HG03521 (cell line): ENCODE measurements at regions not wholly inside any gene's neighbourhood (a gene's known extent, or its start where the extent isn't known, plus 50 kb on each side); places are given as distances from the start of the nearest gene placed in this dataset.

Source experiments
- ATAC-seq: cut with Tn5 transposase; IDR thresholded peaks from one replicate; pipeline ENCODE4 v1.9.1; 2021; ENCODE audit warnings: mild to moderate bottlenecking, moderate library complexity; ENCODE audit not compliant: unreplicated experiment

DNA sequence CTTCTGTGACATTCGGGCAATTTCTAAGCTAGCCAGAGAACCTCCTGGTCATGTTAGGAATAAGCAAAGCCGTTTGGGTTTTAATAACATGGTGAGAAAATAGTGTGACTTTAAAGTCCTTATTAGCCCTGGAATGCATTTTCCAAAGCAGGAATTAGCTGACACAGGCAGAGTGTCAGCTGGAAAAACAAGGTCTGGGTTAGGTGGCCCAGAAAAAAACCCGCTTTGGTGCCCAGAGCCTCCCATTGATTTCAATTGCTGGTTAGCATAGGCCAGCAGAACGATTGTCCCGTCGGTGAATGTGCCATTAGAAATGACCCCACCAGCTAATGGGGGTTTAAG, 62.1 kb upstream of the CPEB4 start:
- no peak for ATAC-seq

DNA sequence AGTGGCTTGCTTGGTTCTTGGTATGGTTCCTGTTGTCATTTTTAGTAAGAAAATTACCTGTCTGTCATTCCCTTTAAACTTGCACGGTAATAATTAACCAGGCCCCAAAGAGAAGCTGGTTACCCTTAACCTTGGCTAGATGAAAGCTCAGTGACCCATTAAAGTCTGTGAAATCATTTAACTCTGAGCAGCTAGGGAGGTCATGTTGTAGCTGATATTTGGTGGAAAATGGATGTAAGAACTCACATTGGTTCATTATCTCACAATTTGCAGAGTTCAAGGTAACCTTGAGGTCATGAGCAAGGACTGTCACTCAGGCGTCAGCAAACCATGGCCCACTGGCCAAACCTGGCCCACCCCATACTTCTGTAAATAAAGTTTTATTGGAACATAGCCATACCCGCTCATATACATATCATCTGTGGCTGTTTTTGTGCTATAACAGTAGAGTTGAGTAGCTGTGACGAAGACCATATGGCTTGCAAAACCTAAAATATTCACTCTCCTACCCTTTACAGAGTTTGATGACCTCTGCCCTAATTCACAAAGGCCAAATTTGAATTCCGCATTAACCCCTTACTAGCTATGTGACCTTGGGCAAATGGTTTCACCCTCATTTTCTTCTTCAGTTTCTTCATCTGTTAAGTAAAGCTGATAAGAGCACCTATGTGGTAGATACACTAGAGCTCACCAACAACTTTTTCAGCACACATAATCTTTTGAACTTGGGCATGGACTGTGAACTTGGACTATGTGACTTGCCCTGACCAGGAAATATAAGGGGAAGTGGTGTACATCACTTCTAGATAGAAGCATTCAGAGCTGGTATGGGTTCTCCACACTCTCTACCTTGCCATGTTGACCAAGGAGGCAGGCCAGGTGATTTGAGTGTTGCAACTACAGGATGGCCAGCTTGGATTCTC, 61.5 kb upstream of the CPEB4 start:
- ATAC-seq: no peak

DNA sequence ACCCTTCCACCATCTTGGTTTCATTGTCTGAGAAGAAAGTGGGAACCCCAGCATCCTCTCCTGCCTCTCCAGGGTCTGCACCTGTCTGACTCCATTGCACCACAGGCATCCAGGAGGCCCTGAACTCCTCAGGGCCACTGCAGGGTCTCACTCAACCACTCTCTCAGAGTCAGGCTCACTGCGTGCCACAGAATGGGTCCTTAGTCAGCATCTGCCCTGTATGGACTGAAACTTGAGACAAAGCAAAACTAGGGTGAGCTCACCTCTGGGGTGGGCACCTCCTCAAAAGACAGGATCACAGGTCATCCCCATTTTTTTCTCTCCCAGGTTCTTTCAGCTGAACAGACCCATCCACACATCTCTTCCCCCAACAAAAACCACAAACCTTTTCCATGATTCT, 59.2 kb upstream of the CPEB4 start:
- ATAC-seq: no peak

DNA sequence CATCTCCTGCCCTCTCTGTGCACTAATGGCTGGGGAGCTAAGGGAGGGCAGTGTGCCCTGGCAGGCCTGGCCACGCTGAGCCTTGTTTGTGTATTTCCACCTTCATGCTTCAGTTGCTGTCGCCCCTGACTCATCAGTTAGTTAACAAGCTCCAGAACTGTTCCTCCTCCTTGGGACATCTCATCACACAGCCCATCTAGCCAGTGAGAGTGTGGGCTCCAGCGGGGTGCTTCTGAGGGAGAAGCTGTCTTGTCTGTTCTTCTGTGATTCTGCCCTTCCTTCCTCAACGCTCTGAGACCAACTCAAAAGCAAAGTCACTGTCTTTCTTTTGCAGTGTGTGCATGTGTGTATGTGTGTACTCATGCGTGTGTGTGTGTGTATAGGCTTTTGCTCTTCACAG, 58.3 kb upstream of the CPEB4 start:
- ATAC-seq: no peak

DNA sequence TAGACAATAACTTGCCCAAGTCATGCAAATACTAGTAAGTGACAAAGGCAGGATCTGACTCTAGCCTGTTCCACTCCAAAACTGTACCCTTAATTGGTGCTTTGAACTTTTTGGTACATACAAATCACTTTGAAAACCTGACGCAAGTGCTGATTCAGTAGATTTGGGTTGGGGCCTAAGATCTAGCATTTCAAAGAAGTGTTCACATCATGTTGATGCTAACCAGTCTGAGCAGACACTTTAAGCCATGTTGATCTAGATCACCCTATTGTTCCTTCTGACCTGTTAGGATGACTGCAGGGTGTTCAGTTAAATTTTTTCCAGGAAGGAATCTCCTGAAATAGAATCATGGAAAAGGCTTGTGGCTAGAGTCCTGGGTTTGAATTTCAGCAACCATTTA, 57.7 kb upstream of the CPEB4 start:
- ATAC-seq: no peak

DNA sequence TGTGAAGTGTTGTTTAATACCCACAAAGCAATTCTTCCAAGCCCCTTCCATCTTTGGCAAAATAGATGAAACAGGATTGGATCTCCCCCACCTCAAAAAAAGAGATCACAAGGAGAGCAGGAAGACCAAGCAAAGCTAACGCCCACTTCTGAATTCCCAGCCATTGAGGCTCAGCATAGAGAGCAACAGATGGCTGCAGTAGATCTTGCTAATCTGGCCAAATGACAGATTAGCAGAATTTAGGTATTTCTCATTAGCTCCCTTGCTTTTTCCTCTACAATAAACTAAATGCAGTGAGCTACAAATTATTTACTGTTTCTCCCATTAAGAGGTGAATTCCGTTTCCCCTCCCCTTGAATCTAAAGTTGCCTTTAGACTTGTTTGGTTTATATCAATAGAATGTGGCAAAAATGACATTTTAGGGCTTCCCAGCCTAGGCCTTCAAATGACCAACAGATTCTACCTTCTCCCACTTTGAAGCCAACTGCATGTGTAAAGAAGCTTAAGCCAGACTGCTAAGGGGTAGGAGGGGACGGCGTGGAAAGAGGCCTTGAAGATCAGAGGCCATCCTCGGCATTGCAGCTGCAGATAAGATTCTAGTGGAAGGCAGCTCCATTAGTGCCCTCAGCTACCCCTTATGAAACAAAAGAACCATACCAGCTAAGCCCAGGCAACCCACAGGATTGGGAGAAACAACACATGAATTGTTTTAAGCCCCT, 56.8 kb upstream of the CPEB4 start:
- ATAC-seq: no peak

DNA sequence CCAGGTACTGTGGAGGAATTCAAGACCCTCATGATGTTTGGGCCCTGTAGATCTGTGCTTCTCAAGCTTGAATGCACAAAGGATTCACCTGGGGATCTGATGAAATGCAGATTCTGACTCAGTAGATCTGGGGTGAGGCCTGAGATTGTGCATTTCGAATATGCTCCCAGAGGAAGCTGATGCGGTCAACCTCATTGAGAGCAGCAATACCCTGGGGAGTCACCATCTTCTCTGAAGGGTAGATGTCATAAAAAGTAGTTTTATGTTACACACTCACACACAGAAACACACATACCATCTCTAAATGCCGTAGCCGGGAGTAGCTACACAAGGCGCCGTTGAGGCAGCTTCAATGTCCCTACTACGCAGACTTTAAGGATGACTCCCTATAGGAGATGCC, 55.8 kb upstream of the CPEB4 start:
- no peak for ATAC-seq

DNA sequence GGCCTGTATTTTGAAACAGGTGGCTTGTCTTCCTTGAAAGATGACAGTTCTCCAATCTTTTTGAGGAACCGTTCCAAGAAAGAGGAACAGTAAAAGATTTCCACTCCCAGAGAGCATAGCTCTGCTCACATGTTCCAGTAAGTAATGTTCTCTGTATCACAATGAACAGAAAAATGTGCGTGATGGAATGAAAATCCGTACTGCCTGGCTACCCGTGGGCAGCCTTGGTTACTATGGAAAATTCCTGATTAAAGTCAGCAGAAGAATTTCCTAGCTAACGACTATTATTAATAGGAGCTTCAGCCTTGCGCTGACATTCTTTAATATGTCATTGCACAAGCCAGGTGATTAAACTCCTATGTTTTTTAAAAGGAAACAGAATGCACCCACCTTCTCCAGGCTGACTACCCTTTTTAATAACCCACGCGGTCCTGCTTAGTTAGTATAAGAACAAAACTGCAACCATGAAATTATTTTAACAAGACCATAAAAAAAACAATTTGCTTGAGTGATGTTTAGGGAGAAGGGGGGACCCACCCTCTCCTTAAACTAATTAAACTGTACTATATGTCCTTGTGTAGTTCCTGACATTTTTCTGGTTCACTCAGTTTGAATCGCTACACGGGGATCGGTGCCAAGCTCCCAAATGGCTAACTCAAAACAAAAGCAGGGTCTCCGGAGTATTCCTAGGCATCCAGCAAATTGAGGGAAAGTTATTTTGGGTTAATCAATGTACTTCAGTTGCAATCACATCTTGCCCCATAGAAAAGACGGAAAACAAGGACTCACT, 54.8 kb upstream of the CPEB4 start:
- ATAC-seq: no peak

DNA sequence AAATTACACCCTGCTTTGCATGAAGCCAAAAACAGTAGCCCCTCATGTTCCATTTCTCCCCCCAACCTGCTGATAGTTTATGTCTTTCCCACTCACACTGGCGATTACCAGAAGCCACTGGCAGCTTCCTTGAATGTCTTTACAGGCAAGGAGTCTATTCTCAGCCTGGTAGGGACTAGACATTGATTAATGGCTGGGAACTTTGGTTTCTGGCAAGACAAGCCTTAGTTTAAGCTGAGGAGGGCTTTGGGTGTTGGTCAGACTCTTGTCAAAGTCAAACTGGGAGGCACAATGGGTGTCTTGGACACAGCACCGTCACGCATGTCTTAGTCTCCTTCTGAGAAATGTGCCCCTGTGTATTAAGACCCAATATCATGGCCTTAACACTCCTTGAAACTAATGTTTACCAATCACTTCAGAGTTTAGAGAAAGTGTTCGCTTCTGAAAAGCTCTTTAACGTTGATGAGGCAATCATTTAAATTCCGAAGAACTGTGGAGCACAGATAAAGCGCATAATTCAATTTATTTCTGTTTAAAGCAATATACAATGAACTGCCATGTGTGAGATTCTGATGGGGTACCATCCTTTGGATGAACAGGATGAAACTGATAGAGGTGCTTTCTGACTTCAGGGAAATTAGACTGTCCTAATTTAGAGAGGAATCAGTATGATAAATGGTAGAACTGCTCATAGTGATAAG, 53.9 kb upstream of the CPEB4 start:
- ATAC-seq: no peak

DNA sequence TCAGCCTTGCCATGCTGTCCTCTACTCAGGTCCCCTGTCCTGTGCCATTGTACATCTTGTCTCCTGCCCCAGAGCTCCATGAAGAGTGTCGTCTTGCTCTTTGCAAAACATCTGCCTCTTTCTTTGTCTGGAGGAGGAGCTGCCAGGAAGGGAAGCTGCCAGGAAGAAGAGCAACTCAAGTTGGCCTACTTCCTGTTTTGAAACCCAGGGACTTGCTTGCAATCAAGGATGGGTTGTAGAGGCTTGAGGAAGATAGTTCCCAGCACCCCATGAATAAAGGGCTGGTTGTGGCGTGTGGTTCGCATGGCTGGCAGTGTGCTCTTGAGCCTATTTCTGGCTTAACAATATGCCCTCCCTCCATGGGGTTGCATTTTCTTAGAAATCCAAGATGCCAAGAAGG, 53.0 kb upstream of the CPEB4 start:
- no peak for ATAC-seq

DNA sequence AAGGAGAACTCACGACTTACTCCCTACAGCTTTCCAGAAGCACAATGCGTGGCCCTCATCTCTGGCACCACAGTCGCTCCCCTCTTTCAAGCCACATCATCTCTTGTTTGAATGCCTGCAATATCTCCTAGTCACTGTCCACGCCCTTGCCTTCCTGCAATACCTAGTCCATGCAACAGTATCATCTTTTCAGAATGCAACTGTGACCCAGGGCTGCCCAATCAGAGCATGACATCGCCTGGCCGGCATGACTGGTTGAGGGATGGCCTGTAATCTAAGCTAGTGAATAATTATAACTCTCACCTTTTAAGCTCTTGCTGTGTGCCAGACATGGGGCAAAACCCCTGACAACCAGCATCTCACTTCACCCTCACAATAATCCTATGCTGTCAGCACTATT, 52.5 kb upstream of the CPEB4 start:
- ATAC-seq: no peak

DNA sequence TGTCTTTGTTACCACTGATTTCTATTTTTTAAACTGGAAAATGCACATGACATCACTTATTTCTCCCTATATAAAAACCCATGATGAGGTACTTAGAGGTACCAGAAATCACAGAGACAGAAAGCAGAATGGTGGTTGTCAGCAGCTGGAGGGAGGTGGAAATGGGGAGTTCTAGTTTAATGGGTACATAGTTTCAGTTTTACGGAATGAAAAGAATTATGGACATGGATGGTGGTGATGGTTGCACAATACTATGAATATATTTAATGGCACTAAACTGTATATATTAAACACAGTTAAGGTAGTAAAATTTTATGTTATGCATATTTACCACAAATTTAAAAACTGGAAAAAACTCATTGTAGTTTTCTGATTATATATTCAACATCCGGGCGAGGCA, 50.5 kb upstream of the CPEB4 start:
- ATAC-seq: no peak
